PC-3 (cell line): ENCODE measurements at regions not wholly inside any gene's neighbourhood (a gene's known extent, or its start where the extent isn't known, plus 50 kb on each side); places are given as distances from the start of the nearest gene placed in this dataset.

Experiments
- CTCF ChIP-seq: fragments of 300-600 bp; sonication (generic); conservative IDR thresholded peaks from 2 replicates; pipeline ENCODE4 v1.5.1; 2017; ENCODE audit warnings: antibody characterized with exemption, low read depth, mild to moderate bottlenecking, low read length
- EZH2phosphoT487 ChIP-seq: fragments of 300-600 bp; sonication (generic); IDR thresholded peaks from 2 replicates; pipeline ENCODE4 v1.6.1; 2018; ENCODE audit warnings: mild to moderate bottlenecking, antibody characterized with exemption, low read length, borderline replicate concordance

GRCh38 chr12:59858508-59859170 lies 262.8 kb downstream of the SLC16A7 start:
- TF ChIP-seq CTCF (no peak), EZH2phosphoT487 (no peak)
